ENCODE measurements at regions not wholly inside any gene's neighbourhood (a gene's known extent, or its start where the extent isn't known, plus 50 kb on each side); places are given as distances from the start of the nearest gene placed in this dataset.
A peak's percentile ranks its signal among the peaks of the same experiment; 100 is the strongest.

DNA sequence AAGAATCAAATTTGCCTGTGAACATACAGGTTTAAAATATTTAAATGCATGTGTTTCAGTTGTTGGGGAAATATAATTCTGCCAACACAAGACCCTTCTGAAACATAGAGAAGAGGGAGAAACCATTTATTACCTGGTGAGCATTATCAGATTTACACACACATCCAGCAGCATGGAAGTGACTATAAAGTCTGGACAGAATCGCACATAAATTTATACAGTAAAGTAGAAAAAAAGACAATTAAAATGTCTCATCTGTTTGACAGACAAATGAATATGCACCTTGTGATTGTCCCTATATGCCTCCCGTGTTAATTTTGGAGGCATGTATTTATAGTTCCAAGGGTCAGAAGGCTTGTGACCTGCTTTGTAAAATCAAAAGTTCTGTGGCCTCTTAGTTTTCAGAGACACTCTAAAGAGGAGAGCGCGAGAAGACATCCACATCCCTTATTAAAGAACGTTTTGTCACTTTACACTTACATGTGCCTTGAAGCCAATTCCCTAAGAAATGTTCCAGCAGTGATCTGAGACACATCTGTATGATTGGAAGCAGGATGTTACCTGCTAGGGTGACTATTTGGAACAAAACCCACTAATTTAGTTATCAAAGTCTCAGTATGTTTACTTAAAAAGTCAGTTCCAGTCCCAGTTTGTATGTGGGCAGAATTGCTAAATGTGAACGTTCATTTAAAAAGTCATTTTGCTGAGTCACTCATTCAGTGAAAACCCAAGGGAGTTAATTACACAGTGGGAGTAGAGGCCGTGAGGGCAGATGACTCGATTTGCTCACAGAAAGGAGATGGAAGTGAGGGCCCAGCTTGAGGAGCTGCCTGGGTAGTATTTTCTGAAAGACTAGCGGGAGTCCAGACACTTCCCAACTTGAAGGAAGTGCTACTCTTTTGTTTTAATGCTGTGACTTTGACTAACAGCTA lies 527.6 kb upstream of the MEX3C start:
- TF ChIP-seq EZH2 (optimal IDR thresholded peaks at IDR 0.05; ENCODE audit: low read depth, low read length) (no peak), EZH2phosphoT487 (IDR thresholded peaks at IDR 0.05; ENCODE audit: low read length) (no peak)
- TF ChIP-seq, protein P1, sequence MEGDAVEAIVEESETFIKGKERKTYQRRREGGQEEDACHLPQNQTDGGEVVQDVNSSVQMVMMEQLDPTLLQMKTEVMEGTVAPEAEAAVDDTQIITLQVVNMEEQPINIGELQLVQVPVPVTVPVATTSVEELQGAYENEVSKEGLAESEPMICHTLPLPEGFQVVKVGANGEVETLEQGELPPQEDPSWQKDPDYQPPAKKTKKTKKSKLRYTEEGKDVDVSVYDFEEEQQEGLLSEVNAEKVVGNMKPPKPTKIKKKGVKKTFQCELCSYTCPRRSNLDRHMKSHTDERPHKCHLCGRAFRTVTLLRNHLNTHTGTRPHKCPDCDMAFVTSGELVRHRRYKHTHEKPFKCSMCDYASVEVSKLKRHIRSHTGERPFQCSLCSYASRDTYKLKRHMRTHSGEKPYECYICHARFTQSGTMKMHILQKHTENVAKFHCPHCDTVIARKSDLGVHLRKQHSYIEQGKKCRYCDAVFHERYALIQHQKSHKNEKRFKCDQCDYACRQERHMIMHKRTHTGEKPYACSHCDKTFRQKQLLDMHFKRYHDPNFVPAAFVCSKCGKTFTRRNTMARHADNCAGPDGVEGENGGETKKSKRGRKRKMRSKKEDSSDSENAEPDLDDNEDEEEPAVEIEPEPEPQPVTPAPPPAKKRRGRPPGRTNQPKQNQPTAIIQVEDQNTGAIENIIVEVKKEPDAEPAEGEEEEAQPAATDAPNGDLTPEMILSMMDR (IDR thresholded peaks at IDR 0.05; ENCODE audit: low read length) = no peak
- Histone ChIP-seq H3K27me3 (replicated peaks; ENCODE audit: insufficient read depth, low read length) (no peaks in the 10 kb centered on the region), H3K4me3 (ENCODE audit: low read length) (no peak overlapping the region), H3K79me2 (ENCODE audit: low read length) (no peaks in the 10 kb centered on the region), H4K20me1 (ENCODE audit: insufficient read depth, low read length) (no peaks in the 10 kb centered on the region), H3K4me1 (ENCODE audit: low read length) (peaks cover 26% of the 10 kb centered on the region), H3K36me3 (replicated peaks; ENCODE audit: insufficient read depth, low read length) (no peaks in the 10 kb centered on the region), H3K4me2 (ENCODE audit: low read depth, low read length) (no peak overlapping the region), H3K9ac (ENCODE audit: low read length) (no peak overlapping the region), H3F3A (ENCODE audit: insufficient read depth, low read length) (peaks cover 8% of the 10 kb centered on the region), H3K9me3 (replicated peaks; ENCODE audit: insufficient read depth, low read length) (no peaks in the 10 kb centered on the region), H2AFZ (ENCODE audit: low read length) (no peak overlapping the region), H3K27ac (ENCODE audit: low read length) (no peak overlapping the region), H3K9me2 (replicated peaks; ENCODE audit: insufficient read depth, low read length) (no peaks in the 10 kb centered on the region)
- DNase-seq = no peak

DNA sequence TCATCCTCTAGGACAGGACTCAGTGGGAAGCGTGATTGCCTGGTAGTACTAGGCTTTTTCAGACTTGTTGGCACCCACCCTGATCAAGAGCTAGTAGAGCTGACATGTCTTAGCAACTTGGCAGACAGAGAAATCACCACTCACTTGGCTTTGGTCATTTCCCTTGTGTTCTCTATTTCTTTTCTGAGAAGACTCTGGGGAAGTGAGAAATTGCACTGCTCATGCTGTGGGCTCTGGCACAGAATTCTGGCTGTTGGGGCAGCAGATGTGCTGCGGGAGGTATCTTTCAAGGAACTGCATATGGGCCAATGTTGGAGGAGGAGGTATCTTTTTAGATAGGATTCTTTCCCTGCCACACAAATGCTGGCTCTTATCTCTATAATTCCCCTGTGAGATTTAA lies 529.1 kb upstream of the MEX3C start:
- Histone ChIP-seq H3K27me3 (replicated peaks; ENCODE audit: insufficient read depth, low read length) (no peaks in the 10 kb centered on the region), H3F3A (ENCODE audit: insufficient read depth, low read length) (peaks cover 8% of the 10 kb centered on the region), H3K4me3 (ENCODE audit: low read length) (no peak overlapping the region), H2AFZ (ENCODE audit: low read length) (no peak overlapping the region), H3K9me2 (replicated peaks; ENCODE audit: insufficient read depth, low read length) (no peaks in the 10 kb centered on the region), H3K4me1 (ENCODE audit: low read length) (peaks cover 25% of the 10 kb centered on the region), H3K27ac (ENCODE audit: low read length) (peak overlapping the region; percentile 21; the same call in 1 of the 2 replicates), H3K79me2 (ENCODE audit: low read length) (no peaks in the 10 kb centered on the region), H3K4me2 (ENCODE audit: low read depth, low read length) (no peak overlapping the region), H4K20me1 (ENCODE audit: insufficient read depth, low read length) (no peaks in the 10 kb centered on the region), H3K9me3 (replicated peaks; ENCODE audit: insufficient read depth, low read length) (no peaks in the 10 kb centered on the region), H3K36me3 (replicated peaks; ENCODE audit: insufficient read depth, low read length) (no peaks in the 10 kb centered on the region), H3K9ac (ENCODE audit: low read length) (no peak overlapping the region)
- TF ChIP-seq, protein P1 (IDR thresholded peaks at IDR 0.05; ENCODE audit: low read length) = no peak
- TF ChIP-seq EZH2 (optimal IDR thresholded peaks at IDR 0.05; ENCODE audit: low read depth, low read length) (no peak), EZH2phosphoT487 (IDR thresholded peaks at IDR 0.05; ENCODE audit: low read length) (no peak)
- DNase-seq = peak; percentile 9

DNA sequence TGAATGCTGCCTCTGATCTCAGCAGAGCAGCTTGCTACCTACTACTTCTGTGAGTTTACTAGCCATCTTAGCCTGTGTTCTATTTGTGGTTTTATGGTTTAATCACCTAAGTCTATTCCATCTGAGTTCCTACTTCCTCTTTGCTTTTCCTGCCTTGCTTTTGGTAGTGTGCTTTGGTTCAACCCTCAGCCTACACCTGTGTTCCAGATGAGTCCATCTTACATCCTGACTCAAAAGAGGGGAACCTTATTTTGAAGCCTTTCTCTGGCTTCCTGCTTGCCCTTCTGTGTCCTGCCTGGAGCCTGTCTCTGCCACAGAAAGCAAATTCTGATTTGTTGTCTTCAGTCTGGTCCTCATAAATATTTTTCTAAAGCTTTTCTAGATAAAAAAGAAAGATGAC lies 530.3 kb upstream of the MEX3C start:
- Histone ChIP-seq H3K9ac (ENCODE audit: low read length) (peak overlapping the region; percentile 12; the same call in 1 of the 2 replicates), H3K27ac (ENCODE audit: low read length) (peak overlapping the region; percentile 52; the same call in 1 of the 2 replicates), H3K4me2 (ENCODE audit: low read depth, low read length) (peak overlapping the region; percentile 38), H3K79me2 (ENCODE audit: low read length) (no peaks in the 10 kb centered on the region), H3F3A (ENCODE audit: insufficient read depth, low read length) (peaks cover 8% of the 10 kb centered on the region), H3K9me2 (replicated peaks; ENCODE audit: insufficient read depth, low read length) (no peaks in the 10 kb centered on the region), H3K27me3 (replicated peaks; ENCODE audit: insufficient read depth, low read length) (no peaks in the 10 kb centered on the region), H3K9me3 (replicated peaks; ENCODE audit: insufficient read depth, low read length) (no peaks in the 10 kb centered on the region), H2AFZ (ENCODE audit: low read length) (peak overlapping the region; percentile 38), H3K4me1 (ENCODE audit: low read length) (peaks cover 22% of the 10 kb centered on the region), H3K4me3 (ENCODE audit: low read length) (no peak overlapping the region), H3K36me3 (replicated peaks; ENCODE audit: insufficient read depth, low read length) (no peaks in the 10 kb centered on the region), H4K20me1 (ENCODE audit: insufficient read depth, low read length) (no peaks in the 10 kb centered on the region)
- DNase-seq = peak; percentile 38
- TF ChIP-seq EZH2 (optimal IDR thresholded peaks at IDR 0.05; ENCODE audit: low read depth, low read length) = no peak

DNA sequence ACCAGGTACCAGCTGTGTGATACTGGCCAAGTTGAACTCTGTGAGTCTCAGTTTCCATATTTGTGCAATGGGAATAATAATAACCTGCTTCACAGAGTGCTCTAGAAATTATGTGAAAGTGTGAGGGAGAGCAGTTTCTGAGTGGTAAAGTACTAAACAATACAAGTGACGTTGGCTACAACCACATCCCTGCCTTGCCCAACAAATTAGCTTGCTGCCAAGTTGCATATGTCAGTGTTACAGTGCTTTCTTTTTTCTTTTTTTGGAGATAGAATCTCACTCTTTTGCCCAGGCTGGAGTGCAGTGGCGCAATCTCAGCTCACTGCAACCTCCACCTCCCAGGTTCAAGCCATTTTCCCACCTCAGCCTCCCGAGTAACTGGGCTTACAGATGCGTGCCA lies 533.6 kb upstream of the MEX3C start:
- no peaks in the 10 kb centered on the region for H3K9me3 ChIP-seq (replicated peaks; ENCODE audit: insufficient read depth, low read length)
- no peaks in the 10 kb centered on the region for H3K79me2 ChIP-seq (ENCODE audit: low read length)
- no peaks in the 10 kb centered on the region for H3K9me2 ChIP-seq (replicated peaks; ENCODE audit: insufficient read depth, low read length)
- peaks cover 8% of the 10 kb centered on the region for H3F3A ChIP-seq (ENCODE audit: insufficient read depth, low read length)
- no peaks in the 10 kb centered on the region for H4K20me1 ChIP-seq (ENCODE audit: insufficient read depth, low read length)
- H3K4me3 ChIP-seq (ENCODE audit: low read length) = no peak overlapping the region
- no peaks in the 10 kb centered on the region for H3K36me3 ChIP-seq (replicated peaks; ENCODE audit: insufficient read depth, low read length)
- H3K4me2 ChIP-seq (ENCODE audit: low read depth, low read length) = no peak overlapping the region
- no peak overlapping the region for H3K9ac ChIP-seq (ENCODE audit: low read length)
- no peak overlapping the region for H3K27ac ChIP-seq (ENCODE audit: low read length)
- no peak for TF ChIP-seq EZH2phosphoT487 (IDR thresholded peaks at IDR 0.05; ENCODE audit: low read length)
- no peak for TF ChIP-seq EZH2 (optimal IDR thresholded peaks at IDR 0.05; ENCODE audit: low read depth, low read length)
- TF ChIP-seq, protein P1 (IDR thresholded peaks at IDR 0.05; ENCODE audit: low read length) = no peak
- peaks cover 22% of the 10 kb centered on the region for H3K4me1 ChIP-seq (ENCODE audit: low read length)
- H3K27me3 ChIP-seq (replicated peaks; ENCODE audit: insufficient read depth, low read length) = no peaks in the 10 kb centered on the region
- no peak overlapping the region for H2AFZ ChIP-seq (ENCODE audit: low read length)
- no peak for DNase-seq
